HL-60 (cell line): ENCODE measurements at regions not wholly inside any gene's neighbourhood (a gene's known extent, or its start where the extent isn't known, plus 50 kb on each side); places are given as distances from the start of the nearest gene placed in this dataset.

Source experiments
- DNase-seq, 2 experiments: peaks; one replicate each; pipeline ENCODE4 v3.0.0-alpha.2; 2010 to 2020; ENCODE audit warnings: low read depth in 1 of 2, low spot score in 1 of 2
- H3K27ac ChIP-seq: fragments of 250-450 bp; sonication (Bioruptor Pico); replicated peaks from 2 replicates; pipeline ENCODE4 v1.5.1; 2020; ENCODE audit warnings: mild to moderate bottlenecking, moderate library complexity
- H3K27me3 ChIP-seq: fragments of 250-450 bp; sonication (Bioruptor Pico); 2 replicates; pipeline ENCODE4 v1.5.1; 2021; ENCODE audit warnings: mild to moderate bottlenecking, moderate library complexity; ENCODE audit not compliant: insufficient read depth, poor library complexity, severe bottlenecking
- H3K4me3 ChIP-seq: replicated peaks from 2 replicates; pipeline ENCODE4 v1.5.1; 2011; ENCODE audit warnings: mild to moderate bottlenecking, control low read depth, low read length; ENCODE audit not compliant: insufficient read depth
- GABPA ChIP-seq: IDR thresholded peaks from 2 replicates; pipeline ENCODE4 v1.6.1; 2012; ENCODE audit warnings: low read depth
- POLR2AphosphoS5 ChIP-seq: IDR thresholded peaks from 2 replicates; pipeline ENCODE4 v1.6.1; 2012; ENCODE audit warnings: low read depth
- SPI1 ChIP-seq: IDR thresholded peaks from 2 replicates; pipeline ENCODE4 v1.6.1; 2012; ENCODE audit warnings: low read depth, mild to moderate bottlenecking, borderline replicate concordance
- TF ChIP-seq, protein P1 (sequence below): IDR thresholded peaks from one replicate; pipeline ENCODE4 v1.5.1; 2011; ENCODE audit warnings: low read length, control low read depth, inconsistent platforms; ENCODE audit not compliant: insufficient read depth
- TF ChIP-seq, protein P2 (sequence below): IDR thresholded peaks from 2 replicates; pipeline ENCODE4 v1.6.1; 2012; ENCODE audit warnings: low read depth; ENCODE audit not compliant: insufficient replicate concordance

GRCh38 chr3:6447166-6447801, 413.6 kb upstream of the GRM7 start:
- H3K27ac ChIP-seq: no peak overlapping the region
- DNase-seq: no peak
- peaks cover 3% of the 10 kb centered on the region for H3K27me3 ChIP-seq
- H3K4me3 ChIP-seq: no peak overlapping the region
- TF ChIP-seq POLR2AphosphoS5 (no peak), SPI1 (no peak), GABPA (no peak)
- TF ChIP-seq, protein P1, sequence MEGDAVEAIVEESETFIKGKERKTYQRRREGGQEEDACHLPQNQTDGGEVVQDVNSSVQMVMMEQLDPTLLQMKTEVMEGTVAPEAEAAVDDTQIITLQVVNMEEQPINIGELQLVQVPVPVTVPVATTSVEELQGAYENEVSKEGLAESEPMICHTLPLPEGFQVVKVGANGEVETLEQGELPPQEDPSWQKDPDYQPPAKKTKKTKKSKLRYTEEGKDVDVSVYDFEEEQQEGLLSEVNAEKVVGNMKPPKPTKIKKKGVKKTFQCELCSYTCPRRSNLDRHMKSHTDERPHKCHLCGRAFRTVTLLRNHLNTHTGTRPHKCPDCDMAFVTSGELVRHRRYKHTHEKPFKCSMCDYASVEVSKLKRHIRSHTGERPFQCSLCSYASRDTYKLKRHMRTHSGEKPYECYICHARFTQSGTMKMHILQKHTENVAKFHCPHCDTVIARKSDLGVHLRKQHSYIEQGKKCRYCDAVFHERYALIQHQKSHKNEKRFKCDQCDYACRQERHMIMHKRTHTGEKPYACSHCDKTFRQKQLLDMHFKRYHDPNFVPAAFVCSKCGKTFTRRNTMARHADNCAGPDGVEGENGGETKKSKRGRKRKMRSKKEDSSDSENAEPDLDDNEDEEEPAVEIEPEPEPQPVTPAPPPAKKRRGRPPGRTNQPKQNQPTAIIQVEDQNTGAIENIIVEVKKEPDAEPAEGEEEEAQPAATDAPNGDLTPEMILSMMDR: no peak
- TF ChIP-seq, protein P2, sequence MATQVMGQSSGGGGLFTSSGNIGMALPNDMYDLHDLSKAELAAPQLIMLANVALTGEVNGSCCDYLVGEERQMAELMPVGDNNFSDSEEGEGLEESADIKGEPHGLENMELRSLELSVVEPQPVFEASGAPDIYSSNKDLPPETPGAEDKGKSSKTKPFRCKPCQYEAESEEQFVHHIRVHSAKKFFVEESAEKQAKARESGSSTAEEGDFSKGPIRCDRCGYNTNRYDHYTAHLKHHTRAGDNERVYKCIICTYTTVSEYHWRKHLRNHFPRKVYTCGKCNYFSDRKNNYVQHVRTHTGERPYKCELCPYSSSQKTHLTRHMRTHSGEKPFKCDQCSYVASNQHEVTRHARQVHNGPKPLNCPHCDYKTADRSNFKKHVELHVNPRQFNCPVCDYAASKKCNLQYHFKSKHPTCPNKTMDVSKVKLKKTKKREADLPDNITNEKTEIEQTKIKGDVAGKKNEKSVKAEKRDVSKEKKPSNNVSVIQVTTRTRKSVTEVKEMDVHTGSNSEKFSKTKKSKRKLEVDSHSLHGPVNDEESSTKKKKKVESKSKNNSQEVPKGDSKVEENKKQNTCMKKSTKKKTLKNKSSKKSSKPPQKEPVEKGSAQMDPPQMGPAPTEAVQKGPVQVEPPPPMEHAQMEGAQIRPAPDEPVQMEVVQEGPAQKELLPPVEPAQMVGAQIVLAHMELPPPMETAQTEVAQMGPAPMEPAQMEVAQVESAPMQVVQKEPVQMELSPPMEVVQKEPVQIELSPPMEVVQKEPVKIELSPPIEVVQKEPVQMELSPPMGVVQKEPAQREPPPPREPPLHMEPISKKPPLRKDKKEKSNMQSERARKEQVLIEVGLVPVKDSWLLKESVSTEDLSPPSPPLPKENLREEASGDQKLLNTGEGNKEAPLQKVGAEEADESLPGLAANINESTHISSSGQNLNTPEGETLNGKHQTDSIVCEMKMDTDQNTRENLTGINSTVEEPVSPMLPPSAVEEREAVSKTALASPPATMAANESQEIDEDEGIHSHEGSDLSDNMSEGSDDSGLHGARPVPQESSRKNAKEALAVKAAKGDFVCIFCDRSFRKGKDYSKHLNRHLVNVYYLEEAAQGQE: no peak

GRCh38 chr3:6448011-6448410, 412.9 kb upstream of the GRM7 start:
- DNase-seq: no peak
- Histone ChIP-seq H3K27ac (no peak overlapping the region), H3K27me3 (peaks cover 3% of the 10 kb centered on the region), H3K4me3 (no peak overlapping the region)
- TF ChIP-seq SPI1: no peak
- no peak for TF ChIP-seq POLR2AphosphoS5
- TF ChIP-seq, protein P2: no peak
- TF ChIP-seq GABPA: no peak
- TF ChIP-seq, protein P1: no peak

- H3K4me3 ChIP-seq: no peak overlapping the region
- TF ChIP-seq, protein P2: no peak
- TF ChIP-seq SPI1 (no peak), POLR2AphosphoS5 (no peak), GABPA (no peak)
- TF ChIP-seq, protein P1: no peak
- DNase-seq: no peak
- H3K27me3 ChIP-seq: peaks cover 3% of the 10 kb centered on the region
- no peak overlapping the region for H3K27ac ChIP-seq
These were observed 411.8 kb upstream of the GRM7 start for GRCh38 chr3:6449099-6449498.
